ENCODE measurements at regions not wholly inside any gene's neighbourhood (a gene's known extent, or its start where the extent isn't known, plus 50 kb on each side); places are given as distances from the start of the nearest gene placed in this dataset.

- H3K4me3 ChIP-seq: no peak overlapping the region
- H3K4me1 ChIP-seq: no peaks in the 10 kb centered on the region
- H3K36me3 ChIP-seq: no peaks in the 10 kb centered on the region
- H3K9me3 ChIP-seq (replicated peaks): no peaks in the 10 kb centered on the region; the same call in 1 of the 2 replicates
- no peak for DNase-seq
- no peak overlapping the region for H3K27ac ChIP-seq
- no peaks in the 10 kb centered on the region for H3K27me3 ChIP-seq
Measured at GRCh38 chr14:35456261-35456660, 51.7 kb upstream of the NFKBIA start.

- no peak for DNase-seq
- Histone ChIP-seq H3K4me1 (no peaks in the 10 kb centered on the region), H3K9me3 (replicated peaks) (no peaks in the 10 kb centered on the region; the same call in 1 of the 2 replicates), H3K36me3 (no peaks in the 10 kb centered on the region), H3K27ac (no peak overlapping the region), H3K4me3 (no peak overlapping the region), H3K27me3 (no peaks in the 10 kb centered on the region)
Measured at GRCh38 chr14:35458442-35458841, 53.9 kb upstream of the NFKBIA start.

- no peaks in the 10 kb centered on the region; the same call in 1 of the 2 replicates for H3K9me3 ChIP-seq (replicated peaks)
- no peaks in the 10 kb centered on the region for H3K4me1 ChIP-seq
- no peak overlapping the region for H3K4me3 ChIP-seq
- no peaks in the 10 kb centered on the region for H3K27me3 ChIP-seq
- H3K36me3 ChIP-seq: no peaks in the 10 kb centered on the region
- no peak for DNase-seq
- H3K27ac ChIP-seq: no peak overlapping the region
Measured at GRCh38 chr14:35459776-35460175, 55.2 kb upstream of the NFKBIA start.

GRCh38 chr14:35470755-35471154, 63.2 kb upstream of the INSM2 start:
- H3K9me3 ChIP-seq (replicated peaks): no peaks in the 10 kb centered on the region
- H3K36me3 ChIP-seq: no peaks in the 10 kb centered on the region
- H3K4me3 ChIP-seq: no peak overlapping the region
- DNase-seq: peak; percentile 14 to 35
- H3K27me3 ChIP-seq: no peaks in the 10 kb centered on the region
- no peak overlapping the region for H3K27ac ChIP-seq
- no peaks in the 10 kb centered on the region for H3K4me1 ChIP-seq

GRCh38 chr14:35471803-35472202, 62.2 kb upstream of the INSM2 start:
- no peaks in the 10 kb centered on the region for H3K27me3 ChIP-seq
- H3K9me3 ChIP-seq (replicated peaks): no peaks in the 10 kb centered on the region
- no peak for DNase-seq
- H3K4me1 ChIP-seq: no peaks in the 10 kb centered on the region
- H3K27ac ChIP-seq: no peak overlapping the region
- H3K36me3 ChIP-seq: no peaks in the 10 kb centered on the region
- H3K4me3 ChIP-seq: no peak overlapping the region

- no peak overlapping the region for H3K27ac ChIP-seq
- DNase-seq: no peak
- H3K9me3 ChIP-seq (replicated peaks): no peaks in the 10 kb centered on the region
- no peaks in the 10 kb centered on the region for H3K4me1 ChIP-seq
- H3K36me3 ChIP-seq: no peaks in the 10 kb centered on the region
- H3K4me3 ChIP-seq: no peak overlapping the region
- no peaks in the 10 kb centered on the region for H3K27me3 ChIP-seq
Measured at GRCh38 chr14:35474323-35474722, 59.6 kb upstream of the INSM2 start.

- Histone ChIP-seq H3K4me1 (no peaks in the 10 kb centered on the region), H3K27me3 (no peaks in the 10 kb centered on the region), H3K36me3 (no peaks in the 10 kb centered on the region), H3K4me3 (no peak overlapping the region), H3K9me3 (replicated peaks) (no peaks in the 10 kb centered on the region), H3K27ac (no peak overlapping the region)
- peak in 1 of 2 experiments; percentile 3 for DNase-seq
Measured at GRCh38 chr14:35480119-35480769, 53.7 kb upstream of the INSM2 start.

GRCh38 chr14:35482994-35483515, 50.9 kb upstream of the INSM2 start:
- Histone ChIP-seq H3K27me3 (no peaks in the 10 kb centered on the region), H3K4me1 (no peaks in the 10 kb centered on the region), H3K27ac (no peak overlapping the region), H3K9me3 (replicated peaks) (no peaks in the 10 kb centered on the region), H3K4me3 (no peak overlapping the region), H3K36me3 (no peaks in the 10 kb centered on the region)
- no peak for DNase-seq
